Activated naive CD4-positive, alpha-beta T cell treated with anti-CD3 and anti-CD28 coated beads, Interleukin-2, amount 50 U/mL, for 72 hours (primary cell): ENCODE measurements at regions not wholly inside any gene's neighbourhood (a gene's known extent, or its start where the extent isn't known, plus 50 kb on each side); places are given as distances from the start of the nearest gene placed in this dataset.
A peak's percentile ranks its signal among the peaks of the same experiment; 100 is the strongest.
"Not testable (repeated sequence)": the region's sequence is repeated elsewhere in the genome, so short reads cannot be mapped to it uniquely, and the experiment has no call there.

Experiments
- ATAC-seq, 2 donors: fragments of 150-1000 bp; cut with Tn5 transposase; 2 replicates each; pipeline ENCODE4 v1.10.0; 2021; ENCODE audit warnings: mild to moderate bottlenecking in 2 of 2, moderate library complexity in 2 of 2
- DNase-seq, 2 donors: peaks; one replicate each; pipeline ENCODE4 v3.0.0; 2021 to 2022; ENCODE audit warnings: low spot score in 2 of 2
- H3K27ac Mint-ChIP-seq, 2 donors: one replicate each; pipeline ENCODE4 v1.8.0; 2022; ENCODE audit warnings: mild to moderate bottlenecking in 2 of 2, mixed read lengths in 2 of 2
- H3K36me3 Mint-ChIP-seq, 2 donors: one replicate each; pipeline ENCODE4 v1.8.0; 2022; ENCODE audit warnings: mixed read lengths in 2 of 2
- H3K9me3 Mint-ChIP-seq, 2 donors: one replicate each; pipeline ENCODE4 v1.8.0; 2022; ENCODE audit warnings: mixed read lengths in 2 of 2

DNA sequence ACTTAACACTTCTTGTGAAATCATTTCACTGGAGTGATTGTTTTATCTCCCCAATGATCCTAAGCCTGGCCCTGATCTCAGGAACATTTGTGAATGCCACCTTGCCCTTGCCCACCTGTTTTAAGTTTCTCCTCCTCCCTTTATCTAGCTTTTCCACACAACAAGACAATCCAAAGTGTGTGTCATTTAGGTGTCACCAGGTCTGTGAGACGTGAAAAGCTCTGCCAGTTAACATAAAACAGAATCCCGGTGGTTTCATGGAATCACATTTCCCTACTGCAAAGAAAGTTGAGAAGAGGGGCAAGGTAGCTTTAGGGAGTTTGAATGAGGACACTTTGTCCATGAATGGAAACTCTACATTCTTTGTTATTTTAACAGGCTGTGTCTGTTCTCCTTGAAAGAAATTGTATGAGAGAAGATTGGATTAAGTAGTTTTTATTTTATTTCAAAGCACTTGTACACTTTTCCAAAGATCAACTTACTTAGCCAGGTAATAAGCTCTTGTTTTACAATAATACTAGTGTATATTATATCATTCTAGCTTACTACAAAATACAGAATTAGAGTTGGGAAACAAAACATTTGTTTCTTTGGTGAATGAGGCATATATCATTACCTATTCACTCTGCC is 239.0 kb downstream of the ISL1 start:
- no peak overlapping the region for H3K27ac Mint-ChIP-seq
- no peaks in the 10 kb centered on the region for H3K36me3 Mint-ChIP-seq
- ATAC-seq (no peak), DNase-seq (no peak)
- H3K9me3 Mint-ChIP-seq, result peaks cover 13 to 15% of the 10 kb centered on the region in 2 donors

DNA sequence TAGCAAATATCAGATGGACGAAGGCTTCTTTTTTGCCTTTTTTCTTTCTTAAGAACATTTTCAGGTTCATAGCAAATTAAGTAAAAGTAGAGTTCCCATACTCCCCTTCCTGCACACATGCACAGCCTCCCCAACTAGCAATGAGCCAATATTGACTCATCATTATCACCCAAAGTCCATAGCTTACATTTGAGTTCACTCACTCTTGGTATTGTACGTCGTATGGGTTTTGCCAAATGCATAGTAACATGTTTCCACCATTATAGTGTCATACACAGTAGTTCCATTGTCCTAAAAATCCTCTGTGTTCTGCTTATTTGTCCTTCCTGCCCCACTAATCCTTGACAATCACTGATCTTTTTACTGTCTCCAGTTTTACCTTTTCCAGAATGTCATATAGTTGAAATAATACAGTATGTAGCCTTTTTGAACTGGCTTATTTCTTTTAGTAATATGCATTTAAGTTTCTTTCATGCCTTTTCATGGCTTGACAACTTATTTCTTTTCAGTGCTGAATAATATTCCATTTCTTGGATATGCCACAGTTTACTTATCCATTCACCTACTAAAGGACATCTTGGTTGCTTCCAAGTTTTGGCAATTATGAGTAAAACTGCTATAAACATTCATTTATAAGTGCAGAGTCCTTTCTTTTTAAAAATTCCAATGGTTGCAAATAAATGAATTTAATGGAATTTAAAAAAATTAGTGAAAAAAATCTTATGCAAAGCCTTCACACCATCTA is 242.1 kb downstream of the ISL1 start:
- no peak for ATAC-seq
- Mint-ChIP-seq H3K9me3 (peaks cover 29 to 30% of the 10 kb centered on the region in 2 donors), H3K36me3 (no peaks in the 10 kb centered on the region), H3K27ac (no peak overlapping the region)
- DNase-seq, result no peak

DNA sequence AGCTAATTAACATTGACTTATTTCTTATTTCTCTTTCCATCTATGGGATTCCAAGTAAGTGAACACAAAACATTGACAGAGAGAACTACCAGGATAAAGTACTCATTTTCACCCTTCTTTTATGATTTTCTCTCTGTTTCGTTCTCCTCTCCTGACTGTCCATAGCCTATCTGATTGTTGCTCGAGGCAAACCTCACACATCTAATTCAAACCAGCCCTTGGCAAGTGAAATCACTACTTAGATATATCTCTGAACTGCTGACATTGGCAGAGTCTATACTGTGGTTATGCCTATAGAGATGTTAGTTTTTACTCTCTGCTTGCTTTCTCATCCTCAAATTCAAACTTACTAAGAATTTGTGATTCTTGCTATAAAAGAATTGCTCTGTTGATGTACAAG is 248.8 kb downstream of the ISL1 start:
- H3K36me3 Mint-ChIP-seq, result no peaks in the 10 kb centered on the region
- no peak for ATAC-seq
- no peak for DNase-seq
- peaks cover 20 to 26% of the 10 kb centered on the region in 2 donors for H3K9me3 Mint-ChIP-seq
- no peak overlapping the region for H3K27ac Mint-ChIP-seq

DNA sequence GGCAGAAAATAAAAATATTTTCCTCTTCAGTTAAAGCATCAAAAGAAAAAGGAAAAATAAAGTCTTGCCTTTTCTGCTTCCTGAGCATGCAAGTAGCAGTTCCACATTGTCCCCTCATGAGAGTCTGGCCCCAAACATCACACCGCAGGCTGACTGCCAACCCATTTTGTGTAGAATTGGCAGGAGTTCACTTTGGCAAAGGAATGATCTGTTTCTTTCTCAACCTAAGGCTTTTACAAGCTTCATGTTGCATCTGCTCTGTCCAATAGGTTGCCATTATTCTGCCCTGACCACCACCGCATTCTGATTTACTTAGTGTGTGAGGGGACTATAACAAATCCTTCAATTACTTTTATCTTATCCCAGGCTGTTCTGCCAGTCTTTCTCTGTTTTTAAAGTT is 249.5 kb downstream of the ISL1 start:
- no peak overlapping the region for H3K27ac Mint-ChIP-seq
- no peaks in the 10 kb centered on the region for H3K36me3 Mint-ChIP-seq
- H3K9me3 Mint-ChIP-seq, result peaks cover 21 to 26% of the 10 kb centered on the region in 2 donors
- no peak for DNase-seq
- ATAC-seq, result no peak

DNA sequence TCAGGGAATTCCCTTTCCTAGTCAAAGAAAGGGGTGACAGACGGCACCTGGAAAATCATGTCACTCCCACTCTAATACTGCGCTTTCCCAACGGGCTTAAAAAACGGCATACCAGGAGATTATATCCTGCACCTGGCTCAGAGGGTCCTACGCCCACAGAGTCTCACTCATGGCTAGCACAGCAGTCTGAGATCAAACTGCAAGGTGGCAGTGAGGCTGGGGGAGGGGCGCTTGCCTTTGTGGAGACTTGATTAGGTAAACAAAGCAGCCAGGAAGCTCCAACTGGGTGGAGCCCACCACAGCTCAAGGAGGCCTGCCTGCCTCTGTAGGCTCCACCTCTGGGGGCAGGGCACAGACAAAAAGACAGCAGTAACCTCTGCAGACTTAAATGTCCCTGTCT is 253.7 kb downstream of the ISL1 start:
- H3K9me3 Mint-ChIP-seq, result peaks cover 16 to 26% of the 10 kb centered on the region in 2 donors
- DNase-seq, ATAC-seq, H3K36me3 Mint-ChIP-seq, H3K27ac Mint-ChIP-seq: not testable (repeated sequence)

DNA sequence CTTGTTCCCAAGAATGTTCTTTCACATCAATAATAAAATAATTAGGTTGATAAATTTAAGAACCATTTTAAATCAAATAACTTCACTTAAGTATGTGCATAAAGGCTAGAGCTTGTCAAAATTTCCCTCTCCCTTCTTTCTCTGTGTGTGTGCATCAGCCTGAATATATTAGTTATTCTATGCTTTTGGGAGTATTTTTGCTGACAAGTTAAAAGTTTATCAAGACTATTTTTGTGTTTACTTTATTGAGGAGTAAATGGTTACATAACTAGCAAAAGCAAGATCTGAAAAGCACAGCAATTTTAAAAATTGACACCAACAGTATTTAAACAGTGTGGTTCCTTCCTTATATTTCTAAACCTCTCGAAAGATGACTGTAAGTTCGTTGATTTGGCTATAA is 261.7 kb downstream of the ISL1 start:
- DNase-seq (no peak), ATAC-seq (no peak)
- Mint-ChIP-seq H3K9me3 (peaks cover 6 to 11% of the 10 kb centered on the region in 2 donors), H3K36me3 (no peaks in the 10 kb centered on the region), H3K27ac (no peak overlapping the region)

GRCh38 chr5:51646482-51646881 is 263.2 kb downstream of the ISL1 start:
- no peak overlapping the region for H3K27ac Mint-ChIP-seq
- H3K9me3 Mint-ChIP-seq, result peaks cover 5 to 15% of the 10 kb centered on the region in 2 donors
- ATAC-seq, result no peak
- no peaks in the 10 kb centered on the region for H3K36me3 Mint-ChIP-seq
- DNase-seq, result no peak

DNA sequence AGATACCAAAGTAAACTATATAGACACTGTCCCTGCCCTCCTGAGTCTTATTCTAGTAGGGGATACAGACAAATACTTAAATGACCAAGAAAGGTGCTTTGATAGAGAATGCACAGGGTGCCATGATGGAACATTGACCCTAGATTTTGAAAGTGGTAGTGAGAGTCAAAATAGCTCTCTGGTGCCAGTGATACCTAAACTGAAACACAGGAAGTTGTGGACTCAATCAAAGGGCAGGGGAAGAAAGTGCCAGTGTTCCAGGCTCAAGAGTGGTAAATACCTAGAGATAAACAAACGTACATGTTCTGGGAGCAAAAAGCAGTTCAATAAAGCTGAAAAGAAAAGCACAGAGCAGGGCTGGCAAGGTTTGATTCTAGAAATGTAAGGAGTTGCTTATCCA is 267.6 kb downstream of the ISL1 start:
- DNase-seq (no peak), ATAC-seq (no peak)
- no peak overlapping the region for H3K27ac Mint-ChIP-seq
- H3K36me3 Mint-ChIP-seq, result no peaks in the 10 kb centered on the region
- peaks cover 12 to 31% of the 10 kb centered on the region in 2 donors for H3K9me3 Mint-ChIP-seq

GRCh38 chr5:51651476-51651875 is 268.2 kb downstream of the ISL1 start:
- Mint-ChIP-seq H3K9me3 (peaks cover 12 to 31% of the 10 kb centered on the region in 2 donors), H3K36me3 (no peaks in the 10 kb centered on the region), H3K27ac (no peak overlapping the region)
- no peak for DNase-seq
- no peak for ATAC-seq

- peaks cover 12 to 31% of the 10 kb centered on the region in 2 donors for H3K9me3 Mint-ChIP-seq
- no peak overlapping the region for H3K27ac Mint-ChIP-seq
- DNase-seq (no peak), ATAC-seq (no peak)
- H3K36me3 Mint-ChIP-seq, result no peaks in the 10 kb centered on the region
Measured at GRCh38 chr5:51651889-51652288, 268.6 kb downstream of the ISL1 start.

DNA sequence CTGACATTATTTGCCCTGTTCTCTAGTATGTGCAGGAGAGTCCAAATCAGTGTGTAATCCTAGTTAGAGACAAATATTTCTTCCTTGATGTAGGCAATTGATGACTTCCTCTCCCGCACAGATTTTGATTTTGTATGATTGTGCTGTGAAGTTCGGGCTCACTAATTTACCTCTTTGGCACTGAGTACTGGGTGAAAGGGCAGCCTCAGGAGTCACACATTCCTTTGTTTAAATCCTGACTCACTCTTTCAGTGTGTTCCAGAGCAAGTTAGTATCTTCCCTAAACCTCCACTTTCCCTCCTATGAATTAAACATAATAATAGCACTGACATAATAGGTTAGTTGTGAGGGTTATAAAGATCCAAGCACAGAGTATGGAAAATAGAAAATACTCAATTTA is 269.7 kb downstream of the ISL1 start:
- no peak for ATAC-seq
- no peaks in the 10 kb centered on the region for H3K36me3 Mint-ChIP-seq
- H3K27ac Mint-ChIP-seq, result no peak overlapping the region
- H3K9me3 Mint-ChIP-seq, result peaks cover 12 to 27% of the 10 kb centered on the region in 2 donors
- no peak for DNase-seq

- ATAC-seq, result no peak
- Mint-ChIP-seq H3K9me3 (peaks cover 12% of the 10 kb centered on the region in 2 donors), H3K36me3 (no peaks in the 10 kb centered on the region), H3K27ac (no peak overlapping the region)
- DNase-seq, result no peak
Measured at GRCh38 chr5:51657340-51658240, 274.3 kb downstream of the ISL1 start.

- DNase-seq (no peak), ATAC-seq (no peak)
- Mint-ChIP-seq H3K36me3 (no peaks in the 10 kb centered on the region), H3K9me3 (peaks cover 0 to 17% of the 10 kb centered on the region in 2 donors), H3K27ac (no peak overlapping the region)
Measured at GRCh38 chr5:51661646-51662265, 278.5 kb downstream of the ISL1 start.

DNA sequence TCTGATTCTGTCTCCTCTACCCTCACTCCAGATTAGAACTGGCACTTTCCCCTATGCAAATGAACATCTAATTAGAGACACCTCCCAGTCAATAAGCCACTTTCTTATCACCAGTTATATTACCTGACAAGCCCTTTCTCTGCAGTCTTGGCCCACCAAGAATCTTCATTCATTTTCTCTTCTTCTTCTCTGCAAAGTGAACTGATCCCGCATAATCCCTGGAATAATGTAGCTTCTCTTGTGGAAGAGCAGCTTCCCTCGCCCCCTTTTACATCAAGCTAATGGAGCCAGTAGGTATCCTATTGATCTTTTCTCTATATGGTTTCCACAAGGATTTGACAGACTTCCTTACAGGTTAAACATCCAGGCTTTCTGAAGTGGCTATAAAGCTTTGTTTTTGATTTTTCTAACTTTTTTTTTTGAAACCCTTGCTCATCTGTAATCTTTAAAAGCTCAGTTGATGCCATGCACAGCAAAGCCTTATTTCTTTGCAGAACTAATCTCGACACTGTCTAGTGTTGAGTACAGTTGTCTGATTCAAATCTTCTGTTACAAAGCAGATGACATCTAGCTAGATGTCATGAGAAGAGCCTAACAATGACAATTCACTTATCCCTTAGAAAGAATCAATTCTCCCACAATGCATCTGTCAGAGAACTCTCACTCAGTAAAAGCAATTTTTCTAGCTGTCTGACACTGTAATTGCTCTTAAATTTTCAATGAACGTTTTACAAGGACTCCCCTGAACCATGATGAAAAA is 281.4 kb downstream of the ISL1 start:
- H3K27ac Mint-ChIP-seq, result peak overlapping the region in 1 of 2 donors; percentile 51
- H3K36me3 Mint-ChIP-seq, result no peaks in the 10 kb centered on the region
- DNase-seq (no peak), ATAC-seq (no peak)
- peaks cover 0 to 12% of the 10 kb centered on the region in 2 donors for H3K9me3 Mint-ChIP-seq

GRCh38 chr5:51665251-51665593 is 282.0 kb downstream of the ISL1 start:
- H3K36me3 Mint-ChIP-seq, result no peaks in the 10 kb centered on the region
- no peak overlapping the region for H3K27ac Mint-ChIP-seq
- DNase-seq (no peak), ATAC-seq (no peak)
- H3K9me3 Mint-ChIP-seq, result peaks cover 0 to 12% of the 10 kb centered on the region in 2 donors

DNA sequence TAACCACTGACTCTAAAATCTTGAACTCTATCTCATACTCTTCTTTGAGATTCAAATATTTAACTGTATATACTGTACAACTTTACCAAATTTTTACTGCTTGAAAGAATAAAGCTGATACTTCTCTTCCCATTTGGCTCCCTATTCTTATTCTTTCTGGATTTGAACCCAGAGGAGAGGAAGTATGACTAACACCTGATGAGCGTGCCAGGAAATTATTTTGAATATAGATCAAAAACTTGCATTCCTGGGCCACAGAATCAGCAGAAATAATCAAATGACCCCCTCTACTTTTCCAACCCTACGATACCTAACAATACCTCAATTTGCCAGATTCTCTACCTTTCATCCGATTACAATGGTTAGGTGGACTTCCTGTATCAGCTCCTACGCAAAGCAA is 285.8 kb downstream of the ISL1 start:
- Mint-ChIP-seq H3K9me3 (peaks cover 22 to 26% of the 10 kb centered on the region in 2 donors), H3K27ac (no peak overlapping the region), H3K36me3 (no peaks in the 10 kb centered on the region)
- no peak for ATAC-seq
- DNase-seq, result no peak
